UCSD-AML1 (cell line): ENCODE measurements at regions not wholly inside any gene's neighbourhood (a gene's known extent, or its start where the extent isn't known, plus 50 kb on each side); places are given as distances from the start of the nearest gene placed in this dataset.

ENCODE experiments used
- DNase-seq: peaks from one replicate; lab custom pipeline; 2025; ENCODE audit not compliant: unreplicated experiment; lab: John Stamatoyannopoulos, UW

- no peak for DNase-seq
These were observed 128.1 kb downstream of the FANCF start for GRCh38 chr11:22497474-22497873.

DNA sequence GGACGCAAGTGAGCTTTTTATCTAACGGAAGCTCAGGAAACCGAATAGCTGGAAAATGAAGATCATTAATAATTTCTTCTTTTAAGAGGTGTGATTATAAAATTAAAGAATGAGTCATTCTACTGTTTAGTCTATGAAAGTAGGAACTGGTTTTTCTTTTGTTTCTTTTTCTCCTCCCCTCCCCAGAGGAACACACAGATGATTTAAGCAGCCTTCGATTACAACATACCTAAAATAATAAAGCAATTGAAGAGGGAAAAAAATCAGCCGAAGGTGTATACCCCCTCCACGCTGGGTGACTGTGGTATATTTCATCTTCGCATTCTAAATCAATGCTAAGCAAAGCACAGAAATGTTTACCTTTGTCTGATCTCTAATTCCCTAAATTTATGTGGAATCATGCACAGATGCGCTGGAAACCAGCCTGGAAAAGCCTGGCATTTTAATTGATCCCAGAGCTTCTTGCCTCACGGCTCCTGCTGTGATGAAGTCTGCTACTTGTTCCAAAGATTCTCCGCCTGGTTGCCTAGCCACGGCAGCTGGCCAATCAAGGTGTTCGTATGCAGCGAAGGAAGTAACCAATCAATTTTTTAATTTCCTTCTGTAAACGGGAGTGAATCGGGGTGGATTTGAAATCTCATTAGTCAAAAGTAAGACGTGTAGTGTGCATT lies 133.9 kb downstream of the FANCF start:
- no peak for DNase-seq

- no peak for DNase-seq
These were observed 142.0 kb downstream of the SLC17A6 start for GRCh38 chr11:22479971-22480720.

DNA sequence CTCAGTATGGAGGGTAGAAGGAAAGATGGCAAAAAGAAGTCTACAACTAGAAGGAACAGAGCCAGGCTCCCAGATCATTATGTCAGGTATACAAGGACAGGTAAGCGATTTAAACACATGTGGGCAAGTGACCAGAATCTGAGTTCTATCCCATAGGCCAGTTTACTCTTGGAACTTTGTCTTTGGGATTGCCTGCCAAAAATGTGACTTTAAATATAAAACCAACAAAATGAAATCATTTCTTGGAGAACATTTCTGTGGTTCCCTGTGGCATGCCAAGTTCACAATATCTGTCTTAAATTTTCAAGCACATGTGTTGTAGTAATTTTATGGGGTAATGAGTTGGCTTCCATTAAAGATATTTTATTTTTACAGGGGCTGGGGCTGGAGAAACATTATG lies 141.0 kb downstream of the SLC17A6 start:
- no peak for DNase-seq

DNA sequence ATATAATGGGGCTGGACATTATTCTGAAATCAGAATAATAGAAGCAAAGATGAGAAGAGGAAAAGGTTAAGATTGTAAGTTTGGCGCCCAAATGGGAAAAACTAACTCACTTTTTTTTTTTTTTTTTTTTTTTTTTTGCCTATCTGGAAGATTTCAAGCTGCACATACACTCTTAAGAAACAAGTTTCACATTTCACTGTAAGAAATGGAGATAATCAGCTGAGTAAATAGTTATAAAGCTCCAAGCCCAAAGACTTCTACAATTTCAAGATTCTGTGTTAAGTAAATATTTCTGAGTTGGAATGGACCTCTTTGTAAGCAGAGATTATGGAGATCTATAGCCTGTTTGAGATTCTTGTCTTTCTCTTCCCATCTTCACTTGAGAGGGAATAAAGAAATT lies 140.0 kb downstream of the SLC17A6 start:
- no peak for DNase-seq

DNA sequence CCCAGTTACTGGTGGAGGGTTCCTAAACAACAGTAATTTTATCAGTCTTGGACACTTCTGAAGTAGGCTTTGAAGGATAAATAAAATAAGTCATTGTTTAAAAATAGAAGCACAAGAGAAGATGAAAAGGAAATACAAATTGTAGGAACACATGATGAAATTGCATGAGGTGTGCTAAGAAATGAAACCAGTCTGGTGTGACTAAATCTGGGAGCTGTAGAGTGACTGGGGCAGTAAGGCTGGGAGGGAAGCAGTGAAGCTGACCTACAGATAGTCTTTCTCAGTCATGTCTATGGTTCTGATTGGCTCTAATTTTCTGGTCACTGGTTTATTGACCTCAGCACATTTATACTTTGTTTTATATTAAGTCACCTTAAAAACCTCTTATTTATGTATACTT lies 139.1 kb downstream of the SLC17A6 start:
- DNase-seq: no peak

GRCh38 chr11:22476589-22476988 lies 138.4 kb downstream of the SLC17A6 start:
- DNase-seq: no peak

GRCh38 chr11:22474616-22475015 lies 136.4 kb downstream of the SLC17A6 start:
- DNase-seq: no peak

GRCh38 chr11:22473586-22473985 lies 135.4 kb downstream of the SLC17A6 start:
- no peak for DNase-seq

GRCh38 chr11:22472306-22472705 lies 134.1 kb downstream of the SLC17A6 start:
- DNase-seq: no peak

DNA sequence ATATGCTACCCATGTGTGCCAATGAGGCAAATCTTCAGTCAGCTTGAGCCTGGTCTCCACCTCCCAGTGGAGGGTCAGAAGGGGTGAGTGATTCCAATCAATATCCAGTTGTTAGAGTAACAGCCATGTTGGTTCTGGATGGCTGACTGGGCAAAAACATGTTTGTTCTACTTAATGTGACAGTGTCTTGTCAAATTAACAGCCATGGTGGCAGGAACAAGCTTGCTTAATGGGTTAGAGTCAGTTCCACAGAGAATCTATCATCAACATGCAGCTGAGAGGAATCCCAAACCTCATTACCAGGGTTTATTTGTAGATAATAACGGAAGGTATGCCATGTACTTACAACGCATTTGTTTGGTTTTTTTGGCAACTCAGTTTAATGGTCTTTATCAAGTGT lies 133.2 kb downstream of the SLC17A6 start:
- DNase-seq: no peak

DNA sequence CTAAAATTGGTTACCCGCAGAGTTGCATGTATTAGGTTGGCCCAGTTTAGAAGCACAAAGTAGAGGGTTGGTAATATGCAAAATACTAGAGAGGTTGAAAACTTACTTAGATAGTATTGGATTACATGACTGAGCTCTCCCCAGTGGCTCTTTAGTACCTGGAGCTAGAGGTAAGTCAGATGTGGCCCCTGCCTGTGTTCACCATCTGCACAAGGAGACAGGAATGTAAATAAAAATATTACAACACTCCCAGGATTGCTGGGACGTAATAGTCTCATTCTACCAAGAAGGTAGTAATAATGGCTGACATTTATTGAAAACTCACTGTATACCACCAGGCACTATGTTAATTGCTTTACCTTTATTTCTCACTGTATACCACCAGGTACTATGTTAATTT lies 129.6 kb downstream of the SLC17A6 start:
- no peak for DNase-seq

GRCh38 chr11:22467248-22467647 lies 129.1 kb downstream of the SLC17A6 start:
- no peak for DNase-seq

GRCh38 chr11:22466809-22467208 lies 128.6 kb downstream of the SLC17A6 start:
- DNase-seq: no peak

DNA sequence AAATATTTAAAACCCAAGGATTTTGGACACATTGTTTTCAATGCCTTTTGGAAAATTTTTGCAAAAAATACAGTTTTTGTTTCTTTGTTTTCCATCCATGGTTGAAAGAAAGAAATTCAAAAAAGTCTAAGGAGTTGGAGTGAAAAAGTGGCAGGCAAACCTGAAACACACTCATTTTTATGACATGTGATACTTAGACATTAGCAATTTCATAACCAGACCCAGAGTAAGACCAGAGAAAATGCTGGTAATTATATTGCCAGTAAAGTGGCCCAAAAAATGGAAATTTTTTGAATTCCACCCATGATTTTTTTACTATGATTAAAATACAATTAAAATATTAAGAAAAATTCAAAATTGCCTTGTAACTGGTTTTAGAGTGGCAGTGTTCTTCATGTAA lies 128.2 kb downstream of the SLC17A6 start:
- no peak for DNase-seq

DNA sequence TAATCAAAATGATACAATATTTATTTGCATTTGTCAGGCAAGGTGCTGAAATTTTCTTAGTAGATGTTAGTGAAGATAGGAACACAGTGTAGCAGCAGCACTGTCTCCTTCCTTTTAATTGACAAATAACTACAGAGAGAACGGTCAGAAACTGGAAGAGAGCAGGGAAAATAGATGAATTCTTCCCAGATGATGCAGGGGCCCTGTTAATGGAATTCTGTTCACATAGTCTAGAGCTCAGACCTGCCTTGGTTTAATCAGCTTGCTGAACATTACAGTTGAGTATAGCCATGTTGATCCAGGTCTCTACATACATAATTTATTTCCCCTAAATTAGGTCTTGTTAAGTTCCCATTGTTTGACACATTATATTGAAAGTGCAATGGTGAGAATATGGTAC lies 127.4 kb downstream of the SLC17A6 start:
- no peak for DNase-seq

- DNase-seq: no peak
These were observed 123.4 kb downstream of the SLC17A6 start for GRCh38 chr11:22461626-22462025.

- DNase-seq: no peak
These were observed 122.0 kb downstream of the SLC17A6 start for GRCh38 chr11:22460181-22460580.

DNA sequence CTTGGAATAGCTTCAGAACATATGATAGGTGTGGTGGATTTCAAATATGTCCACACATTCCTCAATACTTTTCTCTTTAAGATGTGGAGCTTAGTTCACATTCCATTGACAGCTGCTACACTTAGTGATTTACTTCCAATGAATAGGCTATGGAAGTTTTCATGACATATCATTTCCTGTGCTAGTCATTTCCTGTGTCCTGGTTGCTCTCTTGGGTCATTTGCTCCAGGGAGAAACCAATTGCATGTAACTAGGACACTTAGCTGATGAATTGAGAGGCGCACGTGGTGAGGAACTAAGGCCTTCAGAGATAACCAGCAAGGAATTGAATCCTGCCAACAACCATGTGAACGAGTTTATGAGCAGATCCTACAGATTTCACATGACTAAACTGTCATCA lies 120.9 kb downstream of the SLC17A6 start:
- DNase-seq: no peak

GRCh38 chr11:22458161-22458560 lies 120.0 kb downstream of the SLC17A6 start:
- no peak for DNase-seq

DNA sequence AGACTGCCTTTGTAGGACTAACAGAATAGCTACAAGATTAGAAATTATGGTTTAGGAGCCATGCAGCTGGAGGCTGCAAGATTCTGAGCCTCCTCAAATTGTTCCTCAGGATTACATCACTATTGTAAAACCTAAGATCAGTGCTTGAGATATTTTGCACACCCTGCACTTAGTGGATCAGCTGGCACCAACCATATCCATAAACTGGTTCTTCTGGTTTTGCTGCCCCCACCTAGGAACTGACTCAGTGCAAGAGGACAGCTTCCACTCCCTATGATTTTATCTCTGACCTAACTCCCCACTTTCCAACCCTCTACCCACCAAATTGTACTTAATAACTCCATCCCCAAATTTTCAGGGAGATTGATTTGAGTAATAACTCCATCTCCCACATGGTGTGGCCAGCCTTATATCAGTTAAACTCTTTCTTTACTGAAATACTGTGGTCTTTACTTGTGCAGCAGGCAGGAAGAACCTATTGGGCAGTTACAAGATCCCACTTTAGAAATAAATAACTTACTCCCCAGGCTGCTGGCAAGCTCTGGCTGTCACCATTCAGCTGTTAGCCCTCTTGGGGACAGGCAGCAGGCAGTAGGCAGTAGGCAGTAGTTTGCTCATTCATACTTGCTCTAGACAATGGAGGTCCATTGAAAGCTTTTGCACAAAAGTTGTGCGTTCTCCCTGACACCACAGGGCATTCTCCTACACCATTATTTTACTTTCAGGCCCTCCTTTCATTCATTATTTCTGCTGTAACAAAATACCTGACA lies 119.0 kb downstream of the SLC17A6 start:
- no peak for DNase-seq

DNA sequence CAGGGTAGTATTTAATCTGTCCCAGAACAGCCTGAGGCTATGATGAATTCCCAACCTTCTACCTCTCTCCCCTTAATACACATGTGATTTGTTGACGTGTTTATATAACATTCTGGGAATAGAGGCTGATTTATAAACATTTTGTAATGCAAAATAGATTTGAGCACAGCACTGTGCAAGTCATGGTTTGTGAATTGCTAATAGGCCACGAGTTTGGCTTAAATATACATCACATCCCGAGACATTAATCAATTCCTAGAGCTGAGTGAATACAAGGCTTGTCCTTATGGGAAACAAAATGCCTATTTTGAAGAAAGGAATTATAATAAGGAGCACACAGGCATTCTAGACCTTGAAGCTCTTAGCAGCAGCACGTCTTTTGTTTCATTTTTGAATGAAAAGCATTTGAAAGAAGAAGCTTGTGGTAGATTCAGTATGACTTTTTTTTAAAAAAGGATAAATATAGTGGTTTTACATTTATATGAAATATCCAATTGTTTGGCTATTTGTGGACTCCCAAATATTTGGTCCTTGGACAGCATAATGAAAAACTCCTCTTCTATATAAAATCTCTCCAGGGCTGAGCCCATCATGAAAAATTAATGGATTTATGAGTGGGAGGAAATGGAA lies 116.4 kb downstream of the SLC17A6 start:
- DNase-seq: no peak
